Keratinocyte (primary cell): ENCODE measurements at regions not wholly inside any gene's neighbourhood (a gene's known extent, or its start where the extent isn't known, plus 50 kb on each side); places are given as distances from the start of the nearest gene placed in this dataset.

Experiments used
- CTCF ChIP-seq, 3 experiments: IDR thresholded peaks in 1 of 3; conservative IDR thresholded peaks in 1 of 3; optimal IDR thresholded peaks in 1 of 3; 2 replicates in 2 of 3; 3 replicates in 1 of 3; pipeline versions ENCODE3 to v1.5.1; 2011; ENCODE audit warnings: low read length in 3 of 3, mild to moderate bottlenecking in 3 of 3, moderate library complexity in 2 of 3, control low read depth in 1 of 3, inconsistent platforms in 1 of 3; ENCODE audit not compliant: insufficient read depth in 2 of 3; ENCODE audit errors: extremely low read depth in 1 of 3
- EZH2 ChIP-seq: IDR thresholded peaks from one replicate; pipeline ENCODE4 v1.6.1; 2012; ENCODE audit warnings: inconsistent platforms, mild to moderate bottlenecking, low read length, moderate library complexity

- TF ChIP-seq EZH2, result no peak
- no peak for TF ChIP-seq CTCF (optimal IDR thresholded peaks at IDR 0.05 in 1 of 3, IDR thresholded peaks at IDR 0.05 in 1 of 3, conservative IDR thresholded peaks at IDR 0.05 in 1 of 3; ENCODE audit: extremely low read depth in 1 of 3, insufficient read depth in 2 of 3, low read length in 3 of 3)
Measured at GRCh38 chr4:64584125-64584524, 174.9 kb upstream of the TECRL start.
